ENCODE measurements at regions not wholly inside any gene's neighbourhood (a gene's known extent, or its start where the extent isn't known, plus 50 kb on each side); places are given as distances from the start of the nearest gene placed in this dataset.

- no peak for DNase-seq (ENCODE audit: low read depth in 2 of 2, low spot score in 1 of 2)
These were observed 1540.3 kb upstream of the TMEM132C start for GRCh38 chr12:126726481-126727217.

GRCh38 chr12:126727218-126728075, 1539.5 kb upstream of the TMEM132C start:
- no peak for DNase-seq (ENCODE audit: low read depth in 2 of 2, low spot score in 1 of 2)

- no peak for DNase-seq (ENCODE audit: low read depth in 2 of 2, low spot score in 1 of 2)
These were observed 1532.7 kb upstream of the TMEM132C start for GRCh38 chr12:126734296-126734695.

DNA sequence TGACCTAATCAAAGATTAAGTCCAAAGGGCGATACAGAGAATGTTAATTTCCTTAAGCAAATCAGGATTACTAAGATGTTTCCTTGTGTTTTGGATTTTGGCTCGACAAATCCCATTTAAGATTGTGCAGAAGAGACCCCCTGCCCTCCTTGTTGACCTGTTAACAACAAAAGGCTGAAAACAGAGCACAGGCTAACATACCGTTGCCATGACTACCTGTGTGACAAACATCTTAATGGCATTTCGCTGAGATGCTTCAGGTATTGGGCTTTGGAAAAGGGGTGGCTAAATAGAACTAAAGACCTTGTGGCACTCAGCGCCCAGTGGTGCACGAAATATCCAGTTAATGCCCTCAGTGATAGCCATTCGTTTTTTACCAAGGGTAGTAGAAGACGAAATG, 1532.3 kb upstream of the TMEM132C start:
- no peak for DNase-seq (ENCODE audit: low read depth in 2 of 2, low spot score in 1 of 2)

GRCh38 chr12:126741536-126742240, 1525.3 kb upstream of the TMEM132C start:
- DNase-seq (ENCODE audit: low read depth in 2 of 2, low spot score in 1 of 2), result no peak

DNA sequence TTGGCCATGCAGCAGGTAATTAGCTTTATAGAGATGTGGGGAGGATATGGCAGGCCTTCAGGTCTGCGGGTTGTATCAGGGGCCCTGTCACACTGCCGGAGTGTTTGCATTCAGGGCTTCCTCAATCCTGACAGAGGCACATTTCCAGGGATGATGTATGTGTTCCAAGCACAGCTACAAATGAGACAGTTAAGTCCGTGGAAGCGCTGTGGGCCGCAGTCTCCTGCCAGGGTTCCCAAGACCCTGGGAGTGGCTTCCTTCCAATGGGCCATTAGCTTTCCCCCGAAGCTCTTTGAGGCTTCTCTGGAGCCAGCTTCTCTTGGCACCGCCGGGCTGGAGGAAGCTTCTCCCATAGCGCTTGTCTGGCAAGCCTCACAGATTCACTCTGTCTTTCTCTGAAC, 1524.7 kb upstream of the TMEM132C start:
- DNase-seq (ENCODE audit: low read depth in 2 of 2, low spot score in 1 of 2), result no peak

GRCh38 chr12:126747530-126748149, 1519.3 kb upstream of the TMEM132C start:
- peak in 1 of 2 donors; percentile 40 for DNase-seq (ENCODE audit: low read depth in 2 of 2, low spot score in 1 of 2)

DNA sequence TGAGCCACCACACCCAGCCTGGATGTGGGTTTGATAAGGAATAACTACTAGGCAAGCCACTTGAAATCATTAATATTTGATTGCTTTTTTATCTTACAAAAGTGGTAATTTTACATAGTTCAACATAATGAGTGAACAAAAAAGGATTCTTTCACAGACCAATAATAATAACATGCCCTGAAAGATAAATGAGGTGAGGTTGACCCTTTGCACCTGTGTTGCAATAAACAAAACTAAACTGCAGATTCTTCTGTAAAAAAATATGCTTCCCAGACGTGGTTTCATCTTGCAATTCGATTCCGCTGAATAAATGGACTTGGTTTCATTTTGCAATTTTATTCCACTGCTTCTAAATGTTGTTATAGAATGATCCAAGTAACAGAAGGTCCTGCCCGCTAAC, 1514.9 kb upstream of the TMEM132C start:
- DNase-seq (ENCODE audit: low read depth in 2 of 2, low spot score in 1 of 2), result no peak

DNA sequence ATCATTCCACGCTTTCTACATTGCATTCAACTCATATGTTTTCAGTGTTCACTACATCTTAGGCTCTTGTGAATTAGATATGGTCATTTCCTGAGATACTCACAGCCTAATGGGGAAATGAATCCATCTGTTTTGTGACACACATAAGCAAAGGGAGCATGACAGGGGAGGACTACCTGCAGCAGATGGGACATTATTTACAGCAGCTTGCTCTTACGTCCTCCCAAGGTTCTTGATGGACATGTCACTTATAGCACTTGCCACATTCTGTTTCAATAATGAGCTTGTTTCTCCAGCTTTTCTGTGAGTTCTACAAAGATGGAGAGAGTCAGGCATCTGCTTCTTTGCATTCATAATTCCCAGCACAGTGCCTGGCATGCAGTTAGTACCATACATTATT, 1509.6 kb upstream of the TMEM132C start:
- no peak for DNase-seq (ENCODE audit: low read depth in 2 of 2, low spot score in 1 of 2)

DNA sequence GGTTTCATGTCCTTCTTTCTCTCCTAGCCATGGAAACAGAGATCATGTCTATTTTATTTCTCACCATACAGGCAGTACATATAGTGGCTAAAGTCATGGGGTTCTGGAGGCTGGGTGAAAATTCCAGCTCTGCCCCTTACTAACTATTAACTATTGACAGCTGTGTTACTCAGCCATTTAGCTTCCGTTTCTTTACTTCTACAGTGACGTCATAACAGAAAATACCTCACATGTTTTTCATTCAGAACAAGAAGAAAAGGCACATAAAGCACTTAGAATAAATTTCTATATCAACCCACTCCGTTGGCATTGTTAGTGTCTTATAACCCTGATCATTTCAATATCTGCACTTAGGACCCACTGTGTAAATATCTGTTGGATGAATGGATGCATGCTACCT, 1506.9 kb upstream of the TMEM132C start:
- DNase-seq (ENCODE audit: low read depth in 2 of 2, low spot score in 1 of 2), result no peak

DNA sequence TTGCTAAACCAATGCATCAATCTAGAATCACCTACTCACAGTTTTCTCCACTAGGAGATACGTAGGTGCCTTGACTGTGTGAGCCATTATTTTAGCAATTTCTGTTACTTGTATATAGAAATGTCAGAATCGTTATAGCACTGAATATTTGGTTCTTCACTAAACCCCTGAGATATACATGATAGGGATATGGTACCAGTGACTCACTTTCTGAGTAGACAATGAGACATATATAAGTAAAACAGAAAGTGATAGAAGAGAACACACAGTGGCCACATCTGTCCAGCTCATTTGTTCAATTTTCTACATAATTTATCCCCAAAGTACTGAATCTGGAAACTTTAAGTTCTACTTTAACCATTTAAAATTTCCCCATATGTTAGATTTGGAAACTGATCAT, 1505.5 kb upstream of the TMEM132C start:
- no peak for DNase-seq (ENCODE audit: low read depth in 2 of 2, low spot score in 1 of 2)

DNA sequence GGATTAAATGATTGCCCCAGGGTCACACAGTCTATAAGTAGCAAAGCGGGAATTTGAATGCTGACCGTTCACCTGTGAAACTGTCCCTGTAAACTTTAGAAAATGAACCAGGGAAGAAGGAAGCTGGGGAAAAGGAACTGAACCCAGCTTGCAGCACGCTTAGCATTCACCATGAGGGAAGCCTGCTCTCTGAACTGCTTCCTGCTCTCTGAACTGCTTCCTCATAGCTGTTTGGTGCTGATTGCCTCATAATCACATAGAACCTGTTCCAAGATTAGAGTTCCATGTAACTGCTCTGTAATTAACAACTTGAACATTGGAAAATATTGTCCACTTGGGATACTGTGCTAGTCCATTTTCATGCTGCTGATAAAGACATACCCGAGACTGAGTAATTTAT, 1504.8 kb upstream of the TMEM132C start:
- no peak for DNase-seq (ENCODE audit: low read depth in 2 of 2, low spot score in 1 of 2)

- DNase-seq (ENCODE audit: low read depth in 2 of 2, low spot score in 1 of 2), result no peak
These were observed 1503.6 kb upstream of the TMEM132C start for GRCh38 chr12:126763359-126763758.

DNA sequence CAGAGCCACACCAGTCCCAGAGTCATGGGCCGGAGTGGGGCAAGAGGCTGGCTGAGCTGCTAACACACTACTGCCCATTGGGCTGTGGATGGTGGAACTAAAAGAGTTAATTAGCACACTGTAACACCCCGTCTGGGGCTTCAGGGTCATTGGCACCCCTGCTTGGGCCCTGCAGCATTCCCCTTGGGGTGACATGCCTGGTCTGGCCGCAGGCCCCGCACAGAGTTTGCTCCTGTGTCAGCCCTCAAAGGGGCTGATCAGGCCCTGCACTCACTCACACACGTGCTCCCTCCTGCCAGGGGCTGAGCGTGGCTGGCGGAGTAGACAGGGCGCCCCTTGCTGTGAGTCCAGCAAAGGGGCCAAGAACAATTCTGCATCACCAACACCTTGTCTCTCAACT, 1499.6 kb upstream of the TMEM132C start:
- DNase-seq (ENCODE audit: low read depth in 2 of 2, low spot score in 1 of 2), result no peak

DNA sequence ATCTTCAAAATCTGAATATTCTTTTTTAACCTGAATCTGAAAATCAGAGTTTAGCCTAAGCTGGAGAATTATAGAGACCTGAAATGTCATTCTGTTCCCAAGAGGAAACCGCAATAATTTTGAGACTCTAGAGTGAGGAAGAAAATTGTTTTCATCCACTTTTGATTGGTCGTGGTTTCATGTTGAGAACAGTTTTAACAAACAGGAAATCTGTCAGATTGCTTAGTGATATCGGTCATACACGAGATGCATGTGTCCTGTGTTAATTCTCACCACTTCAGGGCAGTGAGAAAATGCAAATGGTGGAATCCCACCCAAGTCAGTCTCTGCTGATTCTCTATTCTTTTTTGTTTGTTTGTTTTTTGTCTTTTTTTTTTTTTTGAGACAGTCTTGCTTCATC, 1498.5 kb upstream of the TMEM132C start:
- no peak for DNase-seq (ENCODE audit: low read depth in 2 of 2, low spot score in 1 of 2)

GRCh38 chr12:126770188-126770587, 1496.8 kb upstream of the TMEM132C start:
- no peak for DNase-seq (ENCODE audit: low read depth in 2 of 2, low spot score in 1 of 2)

DNA sequence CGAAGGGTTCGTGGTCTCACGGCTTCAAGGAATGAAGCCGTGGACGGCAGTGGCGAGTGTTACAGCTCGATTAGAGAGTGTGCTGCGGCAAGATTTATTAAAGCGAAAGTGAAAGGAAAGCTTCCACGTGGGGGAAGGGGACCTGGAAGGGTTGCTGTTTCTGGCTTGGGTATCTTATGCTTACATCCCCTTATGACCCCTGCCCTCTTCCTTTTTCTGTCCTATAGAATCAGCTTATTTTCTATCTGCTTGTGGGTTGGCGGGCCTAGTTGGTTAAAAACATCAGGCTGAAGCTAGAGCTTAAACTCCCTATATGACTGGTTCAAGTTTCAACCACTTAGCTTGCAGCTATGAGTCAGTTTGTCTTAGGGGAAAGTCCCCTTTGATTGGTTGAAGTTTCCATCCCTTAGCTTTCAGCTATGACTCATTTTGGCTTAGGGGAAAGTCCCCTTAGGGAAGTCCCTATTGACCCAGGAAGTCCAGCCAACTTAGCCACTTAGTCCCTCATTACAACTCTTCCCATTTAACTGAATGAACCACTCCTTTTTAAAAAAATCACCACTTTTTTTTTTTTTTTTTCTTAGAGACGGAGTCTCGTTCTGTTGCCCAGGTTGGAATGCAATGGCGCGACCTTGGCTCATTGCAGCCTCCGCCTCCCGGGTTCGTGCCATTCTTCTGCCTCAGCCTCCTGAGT, 1494.7 kb upstream of the TMEM132C start:
- DNase-seq (ENCODE audit: low read depth in 2 of 2, low spot score in 1 of 2), result peak in 1 of 2 donors; percentile 0

GRCh38 chr12:126773012-126773411, 1494.0 kb upstream of the TMEM132C start:
- DNase-seq (ENCODE audit: low read depth in 2 of 2, low spot score in 1 of 2), result no peak

DNA sequence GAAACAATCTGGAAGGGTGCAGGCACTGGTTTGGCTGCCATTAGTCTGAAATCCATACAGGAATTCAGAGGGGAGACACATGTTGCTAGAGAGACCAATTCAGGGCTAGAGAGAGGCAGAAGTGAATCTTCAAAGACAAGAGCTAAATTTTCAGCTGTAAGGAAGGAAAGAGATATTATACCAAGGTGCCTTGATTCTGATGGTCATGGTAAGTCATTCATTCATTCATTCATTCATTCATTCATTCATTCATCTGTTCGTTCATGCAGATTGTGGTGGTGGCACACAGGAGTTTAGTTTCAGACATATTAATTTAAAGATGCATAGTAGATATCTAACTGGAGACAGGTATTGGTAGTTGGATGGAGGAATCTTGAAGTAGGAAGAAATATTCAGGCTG, 1493.5 kb upstream of the TMEM132C start:
- DNase-seq (ENCODE audit: low read depth in 2 of 2, low spot score in 1 of 2), result no peak

GRCh38 chr12:126776026-126776655, 1490.8 kb upstream of the TMEM132C start:
- no peak for DNase-seq (ENCODE audit: low read depth in 2 of 2, low spot score in 1 of 2)

Measured in stimulated activated CD8-positive, alpha-beta memory T cell treated with anti-CD3 and anti-CD28 coated beads, Interleukin-4, amount 100 ng/mL, for 1 hour (primary cell).